ENCODE measurements at regions not wholly inside any gene's neighbourhood (a gene's known extent, or its start where the extent isn't known, plus 50 kb on each side); places are given as distances from the start of the nearest gene placed in this dataset.

DNA sequence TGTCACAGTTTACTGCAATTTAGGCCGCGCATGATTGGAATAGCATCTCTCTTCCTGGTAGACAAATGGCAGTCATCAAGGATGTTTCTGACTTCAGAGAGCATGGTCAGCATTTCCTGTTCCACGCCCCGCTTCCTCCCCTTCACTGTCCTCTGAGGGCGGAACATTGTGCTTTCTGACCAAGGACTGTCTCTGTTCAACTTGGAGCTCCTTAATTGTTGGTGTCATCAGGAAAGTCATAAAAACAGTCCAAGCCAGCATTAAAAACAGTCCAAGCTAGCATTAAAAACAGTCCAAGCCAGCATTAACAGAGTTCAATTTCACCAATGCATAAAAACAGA, 301.3 kb upstream of the IRX4 start:
- H3K4me2 ChIP-seq (ENCODE audit: low read length), result no peak overlapping the region
- POLR2A ChIA-PET (ENCODE audit: unreplicated experiment), result no interaction called here

DNA sequence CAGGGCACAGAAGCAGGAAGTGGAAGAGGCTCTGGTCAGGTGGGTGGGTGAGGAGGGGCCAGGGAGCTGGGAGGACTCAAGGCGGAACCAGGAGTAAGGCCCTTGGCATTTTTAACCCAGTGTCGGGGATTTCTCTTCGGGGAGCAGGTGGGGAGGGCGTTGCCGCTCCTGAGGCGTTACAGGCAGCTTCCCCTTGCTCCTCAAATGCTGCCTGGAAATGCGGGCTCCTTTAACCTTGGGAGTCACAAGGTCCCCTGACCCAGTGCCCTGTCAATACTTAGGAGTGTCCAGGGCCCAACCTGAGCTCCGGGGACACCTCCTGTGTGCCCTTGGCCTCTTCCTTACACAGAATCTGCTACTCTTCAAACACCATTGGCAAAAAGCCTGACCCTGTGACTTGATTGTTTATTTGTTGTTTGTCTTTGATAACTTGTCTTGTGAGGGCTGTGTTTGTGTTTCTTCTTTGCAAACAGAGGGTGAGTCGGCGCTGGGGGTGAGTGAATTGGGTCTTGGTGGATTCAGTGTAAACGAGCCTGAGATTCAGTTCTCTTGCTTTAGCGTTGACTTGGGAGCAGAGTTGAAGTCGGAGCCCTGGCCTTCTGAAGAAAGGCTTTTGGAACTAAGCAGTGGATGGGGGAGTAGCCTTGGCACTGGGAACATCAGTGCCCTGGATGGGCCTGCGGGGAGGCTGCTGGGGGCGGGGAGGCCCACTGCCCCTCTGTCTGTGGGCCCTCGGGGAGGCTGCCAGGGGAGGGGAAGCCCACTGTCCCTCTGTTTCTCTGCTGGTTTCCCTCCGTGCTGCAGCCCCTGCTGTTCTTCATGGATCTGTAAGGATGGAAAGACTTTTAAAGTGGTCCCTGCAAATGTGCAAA, 300.7 kb upstream of the IRX4 start:
- H4K20me1 ChIP-seq (ENCODE audit: low read length), result no peaks in the 10 kb centered on the region
- no peaks in the 10 kb centered on the region for H3K79me2 ChIP-seq (ENCODE audit: low read length)
- no peaks in the 10 kb centered on the region for H3K9me2 ChIP-seq (replicated peaks; ENCODE audit: low read length)
- no peak overlapping the region for H3K27ac ChIP-seq (ENCODE audit: low read length)
- TF ChIP-seq, protein P1, sequence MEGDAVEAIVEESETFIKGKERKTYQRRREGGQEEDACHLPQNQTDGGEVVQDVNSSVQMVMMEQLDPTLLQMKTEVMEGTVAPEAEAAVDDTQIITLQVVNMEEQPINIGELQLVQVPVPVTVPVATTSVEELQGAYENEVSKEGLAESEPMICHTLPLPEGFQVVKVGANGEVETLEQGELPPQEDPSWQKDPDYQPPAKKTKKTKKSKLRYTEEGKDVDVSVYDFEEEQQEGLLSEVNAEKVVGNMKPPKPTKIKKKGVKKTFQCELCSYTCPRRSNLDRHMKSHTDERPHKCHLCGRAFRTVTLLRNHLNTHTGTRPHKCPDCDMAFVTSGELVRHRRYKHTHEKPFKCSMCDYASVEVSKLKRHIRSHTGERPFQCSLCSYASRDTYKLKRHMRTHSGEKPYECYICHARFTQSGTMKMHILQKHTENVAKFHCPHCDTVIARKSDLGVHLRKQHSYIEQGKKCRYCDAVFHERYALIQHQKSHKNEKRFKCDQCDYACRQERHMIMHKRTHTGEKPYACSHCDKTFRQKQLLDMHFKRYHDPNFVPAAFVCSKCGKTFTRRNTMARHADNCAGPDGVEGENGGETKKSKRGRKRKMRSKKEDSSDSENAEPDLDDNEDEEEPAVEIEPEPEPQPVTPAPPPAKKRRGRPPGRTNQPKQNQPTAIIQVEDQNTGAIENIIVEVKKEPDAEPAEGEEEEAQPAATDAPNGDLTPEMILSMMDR (conservative IDR thresholded peaks at IDR 0.05; ENCODE audit: low read depth, low read length), result no peak
- no peak for TF ChIP-seq EZH2 (IDR thresholded peaks at IDR 0.05; ENCODE audit: low read length, unreplicated experiment)
- no peak for TF ChIP-seq EZH2phosphoT487 (IDR thresholded peaks at IDR 0.05; ENCODE audit: borderline replicate concordance, low read length)
- no peak overlapping the region for H3K9ac ChIP-seq (ENCODE audit: low read length)
- CTCF ChIA-PET, result no interaction called here
- H3K4me3 ChIP-seq (ENCODE audit: low read length), result no peak overlapping the region
- H3K4me2 ChIP-seq (ENCODE audit: low read length), result no peak overlapping the region
- H3K4me1 ChIP-seq (ENCODE audit: insufficient read depth, low read length), result no peaks in the 10 kb centered on the region
- no peaks in the 10 kb centered on the region for H3F3A ChIP-seq (ENCODE audit: low read length, unreplicated experiment)
- H2AFZ ChIP-seq (ENCODE audit: low read length), result no peak overlapping the region
- no peak for DNase-seq
- no peaks in the 10 kb centered on the region for H3K9me3 ChIP-seq (ENCODE audit: low read length)
- intact Hi-C loops (cut with micrococcal nuclease), result no loop called here
- no peak for ATAC-seq
- POLR2A ChIA-PET (ENCODE audit: unreplicated experiment), result no interaction called here
- BruUV-seq (replicated peaks), result no TSS peak
- no peaks in the 10 kb centered on the region for H3K36me3 ChIP-seq (ENCODE audit: low read depth, low read length)
- H3K27me3 ChIP-seq (ENCODE audit: low read length), result peaks cover 10% of the 10 kb centered on the region

More for the DNA sequence above, 301.3 kb upstream of the IRX4 start:
- Histone ChIP-seq H3K9ac (ENCODE audit: low read length) (no peak overlapping the region), H2AFZ (ENCODE audit: low read length) (no peak overlapping the region), H3K79me2 (ENCODE audit: low read length) (no peaks in the 10 kb centered on the region), H3K27me3 (ENCODE audit: low read length) (peaks cover 16% of the 10 kb centered on the region), H3K4me3 (ENCODE audit: low read length) (no peak overlapping the region), H3K9me3 (ENCODE audit: low read length) (no peaks in the 10 kb centered on the region), H3F3A (ENCODE audit: low read length, unreplicated experiment) (no peaks in the 10 kb centered on the region), H3K4me1 (ENCODE audit: insufficient read depth, low read length) (no peaks in the 10 kb centered on the region), H4K20me1 (ENCODE audit: low read length) (no peaks in the 10 kb centered on the region), H3K36me3 (ENCODE audit: low read depth, low read length) (no peaks in the 10 kb centered on the region), H3K9me2 (replicated peaks; ENCODE audit: low read length) (no peaks in the 10 kb centered on the region), H3K27ac (ENCODE audit: low read length) (no peak overlapping the region)
- BruUV-seq (replicated peaks), result no TSS peak
- DNase-seq, result no peak
- CTCF ChIA-PET, result no interaction called here
- no peak for TF ChIP-seq EZH2phosphoT487 (IDR thresholded peaks at IDR 0.05; ENCODE audit: borderline replicate concordance, low read length)
- TF ChIP-seq, protein P1 (conservative IDR thresholded peaks at IDR 0.05; ENCODE audit: low read depth, low read length), result no peak
- no peak for ATAC-seq
- intact Hi-C loops (cut with micrococcal nuclease), result no loop called here

DNA sequence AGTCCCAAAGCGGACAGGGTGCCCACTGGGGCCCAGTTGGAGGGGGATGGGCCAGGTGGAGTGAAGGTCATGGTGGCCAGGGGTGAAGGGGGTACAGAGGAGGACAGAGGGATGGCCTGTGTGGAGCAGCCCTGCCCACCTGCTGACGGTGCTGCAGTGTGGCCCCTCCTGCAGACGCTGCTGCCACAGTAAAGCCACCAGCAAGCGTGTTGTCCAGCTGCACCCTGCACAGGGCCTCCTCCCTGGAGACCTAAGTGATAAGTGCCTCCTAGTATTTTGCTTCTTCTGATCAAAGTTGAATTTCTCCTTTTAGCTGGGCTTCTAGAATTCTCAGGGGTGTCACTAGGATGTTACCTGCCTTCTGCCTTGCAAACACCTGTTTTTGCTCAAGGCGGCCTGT, 299.3 kb upstream of the IRX4 start:
- H3K9me2 ChIP-seq (replicated peaks; ENCODE audit: low read length), result no peaks in the 10 kb centered on the region
- H3K9ac ChIP-seq (ENCODE audit: low read length), result no peak overlapping the region
- POLR2A ChIA-PET (ENCODE audit: unreplicated experiment), result no interaction called here
- H2AFZ ChIP-seq (ENCODE audit: low read length), result no peak overlapping the region
- no peaks in the 10 kb centered on the region for H4K20me1 ChIP-seq (ENCODE audit: low read length)
- H3K27ac ChIP-seq (ENCODE audit: low read length), result no peak overlapping the region
- CTCF ChIA-PET, result no interaction called here
- DNase-seq (no peak), ATAC-seq (no peak)
- H3K4me1 ChIP-seq (ENCODE audit: insufficient read depth, low read length), result no peaks in the 10 kb centered on the region
- H3K4me3 ChIP-seq (ENCODE audit: low read length), result no peak overlapping the region
- H3K9me3 ChIP-seq (ENCODE audit: low read length), result no peaks in the 10 kb centered on the region
- no peaks in the 10 kb centered on the region for H3F3A ChIP-seq (ENCODE audit: low read length, unreplicated experiment)
- H3K27me3 ChIP-seq (ENCODE audit: low read length), result peaks cover 10% of the 10 kb centered on the region
- intact Hi-C loops (cut with micrococcal nuclease), result no loop called here
- H3K4me2 ChIP-seq (ENCODE audit: low read length), result no peak overlapping the region
- BruUV-seq (replicated peaks), result no TSS peak
- no peaks in the 10 kb centered on the region for H3K79me2 ChIP-seq (ENCODE audit: low read length)
- H3K36me3 ChIP-seq (ENCODE audit: low read depth, low read length), result no peaks in the 10 kb centered on the region
- no peak for TF ChIP-seq EZH2 (IDR thresholded peaks at IDR 0.05; ENCODE audit: low read length, unreplicated experiment)
- TF ChIP-seq, protein P1 (conservative IDR thresholded peaks at IDR 0.05; ENCODE audit: low read depth, low read length), result no peak
- no peak for TF ChIP-seq EZH2phosphoT487 (IDR thresholded peaks at IDR 0.05; ENCODE audit: borderline replicate concordance, low read length)
